ENCODE measurements at regions not wholly inside any gene's neighbourhood (a gene's known extent, or its start where the extent isn't known, plus 50 kb on each side); places are given as distances from the start of the nearest gene placed in this dataset.

DNA sequence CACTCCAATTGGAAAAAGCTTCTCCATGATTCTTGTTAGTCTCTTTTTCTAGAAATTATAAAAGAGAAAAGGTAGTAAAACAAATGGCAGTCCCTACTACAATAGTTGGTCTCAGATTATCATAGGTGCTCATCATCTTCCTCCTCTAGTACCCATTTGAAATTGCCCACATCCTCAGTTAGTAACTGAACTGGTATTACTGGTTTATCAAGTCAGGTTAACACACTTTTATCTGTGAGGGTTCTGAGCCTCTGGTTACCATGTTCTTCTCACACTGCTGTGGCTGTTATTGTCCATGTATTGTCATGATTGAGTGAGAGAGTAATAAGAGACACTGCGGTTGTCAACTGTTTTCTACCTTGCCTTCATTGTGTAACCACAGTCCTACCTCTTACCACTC is 901.7 kb downstream of the TLE1 start:
- H4K5ac ChIP-seq (ENCODE audit: insufficient read length, low read depth, low read length): no peak overlapping the region
- H3K9me3 ChIP-seq (ENCODE audit: control insufficient read depth, low read depth, low read length): no peaks in the 10 kb centered on the region
- DNase-seq: no peak
- no peak overlapping the region for H2AFZ ChIP-seq (ENCODE audit: low read length)
- no peak overlapping the region for H3K27ac Mint-ChIP-seq
- no peak overlapping the region for H3K14ac ChIP-seq (ENCODE audit: insufficient read depth, low read length)
- H3K9me3 Mint-ChIP-seq: no peaks in the 10 kb centered on the region
- H3K4me1 ChIP-seq (ENCODE audit: insufficient read depth, low read length): no peaks in the 10 kb centered on the region
- H2BK15ac ChIP-seq (ENCODE audit: low read depth, low read length): no peak overlapping the region
- no peaks in the 10 kb centered on the region for H3K79me2 ChIP-seq (ENCODE audit: insufficient read depth, low read length)
- H3K4ac ChIP-seq (ENCODE audit: low read depth, low read length): no peak overlapping the region
- no peak overlapping the region for H4K91ac ChIP-seq (ENCODE audit: insufficient read length, low read depth, low read length)
- 0 out of 7 replicates have a peak, but pooled peaks cover 0 to 3% (median 0%) of the 10 kb centered on the region in 3 experiments for H3K36me3 Mint-ChIP-seq (ENCODE audit: insufficient read depth in 1 of 3, low read depth in 3 of 3)
- H2BK20ac ChIP-seq (ENCODE audit: low read depth, low read length, poor library complexity, severe bottlenecking): no peak overlapping the region
- no peaks in the 10 kb centered on the region for H3K79me1 ChIP-seq (ENCODE audit: insufficient read depth, low read depth, low read length, poor library complexity, severe bottlenecking)
- TF ChIP-seq, protein P1, sequence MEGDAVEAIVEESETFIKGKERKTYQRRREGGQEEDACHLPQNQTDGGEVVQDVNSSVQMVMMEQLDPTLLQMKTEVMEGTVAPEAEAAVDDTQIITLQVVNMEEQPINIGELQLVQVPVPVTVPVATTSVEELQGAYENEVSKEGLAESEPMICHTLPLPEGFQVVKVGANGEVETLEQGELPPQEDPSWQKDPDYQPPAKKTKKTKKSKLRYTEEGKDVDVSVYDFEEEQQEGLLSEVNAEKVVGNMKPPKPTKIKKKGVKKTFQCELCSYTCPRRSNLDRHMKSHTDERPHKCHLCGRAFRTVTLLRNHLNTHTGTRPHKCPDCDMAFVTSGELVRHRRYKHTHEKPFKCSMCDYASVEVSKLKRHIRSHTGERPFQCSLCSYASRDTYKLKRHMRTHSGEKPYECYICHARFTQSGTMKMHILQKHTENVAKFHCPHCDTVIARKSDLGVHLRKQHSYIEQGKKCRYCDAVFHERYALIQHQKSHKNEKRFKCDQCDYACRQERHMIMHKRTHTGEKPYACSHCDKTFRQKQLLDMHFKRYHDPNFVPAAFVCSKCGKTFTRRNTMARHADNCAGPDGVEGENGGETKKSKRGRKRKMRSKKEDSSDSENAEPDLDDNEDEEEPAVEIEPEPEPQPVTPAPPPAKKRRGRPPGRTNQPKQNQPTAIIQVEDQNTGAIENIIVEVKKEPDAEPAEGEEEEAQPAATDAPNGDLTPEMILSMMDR (conservative IDR thresholded peaks at IDR 0.05): no peak
- no peaks in the 10 kb centered on the region for H4K20me1 ChIP-seq (ENCODE audit: control insufficient read depth, insufficient read depth, insufficient read length)
- H4K8ac ChIP-seq (replicated peaks; ENCODE audit: insufficient read length, low read depth, low read length): no peak overlapping the region
- H3K56ac ChIP-seq (ENCODE audit: insufficient read length, low read depth, low read length): no peak overlapping the region
- no peak overlapping the region for H2AK5ac ChIP-seq (ENCODE audit: insufficient read length, low read length)
- no peak overlapping the region for H2BK12ac ChIP-seq (ENCODE audit: insufficient read length, low read depth, low read length)
- H3K9ac ChIP-seq (ENCODE audit: extremely low read depth, insufficient read length, low read length): no peak overlapping the region
- no peak overlapping the region for H3T11ph ChIP-seq (ENCODE audit: low read length)
- no peak overlapping the region for H2BK120ac ChIP-seq (ENCODE audit: low read depth, low read length, poor library complexity, severe bottlenecking)
- WGBS (ENCODE audit: extremely low coverage, insufficient read length, low lambda C conversion rate): no CpG with 5 or more reads among the region's 1 CpG
- no peaks in the 10 kb centered on the region for H3K4me1 Mint-ChIP-seq
- no peak overlapping the region for H2BK5ac ChIP-seq (ENCODE audit: insufficient read length, low read length)
- no peaks in the 10 kb centered on the region for H3K23me2 ChIP-seq (ENCODE audit: insufficient read length, low read depth, low read length, poor library complexity, severe bottlenecking)
- H3K27ac ChIP-seq (ENCODE audit: insufficient read length, low read depth, low read length): no peak overlapping the region
- H3K23ac ChIP-seq (ENCODE audit: insufficient read length, low read depth, low read length): no peak overlapping the region
- no peak overlapping the region for H3K4me2 ChIP-seq (ENCODE audit: insufficient read depth, insufficient read length, low read length)
- no peak overlapping the region for H3K4me3 Mint-ChIP-seq
- no peaks in the 10 kb centered on the region for H3K27me3 Mint-ChIP-seq (ENCODE audit: low read depth)
- H3K27me3 ChIP-seq (ENCODE audit: insufficient read depth, low read length): no peaks in the 10 kb centered on the region
- no peak overlapping the region for H3K18ac ChIP-seq (ENCODE audit: insufficient read length, low read depth, low read length)

Measured in H9 (cell line).